EH (cell line): ENCODE measurements at regions not wholly inside any gene's neighbourhood (a gene's known extent, or its start where the extent isn't known, plus 50 kb on each side); places are given as distances from the start of the nearest gene placed in this dataset.
"Not testable (repeated sequence)": the region's sequence is repeated elsewhere in the genome, so short reads cannot be mapped to it uniquely, and the experiment has no call there.

Source experiments
- DNase-seq: peaks from one replicate; pipeline ENCODE4 v3.0.0-alpha.2; 2015; ENCODE audit warnings: low read depth

DNA sequence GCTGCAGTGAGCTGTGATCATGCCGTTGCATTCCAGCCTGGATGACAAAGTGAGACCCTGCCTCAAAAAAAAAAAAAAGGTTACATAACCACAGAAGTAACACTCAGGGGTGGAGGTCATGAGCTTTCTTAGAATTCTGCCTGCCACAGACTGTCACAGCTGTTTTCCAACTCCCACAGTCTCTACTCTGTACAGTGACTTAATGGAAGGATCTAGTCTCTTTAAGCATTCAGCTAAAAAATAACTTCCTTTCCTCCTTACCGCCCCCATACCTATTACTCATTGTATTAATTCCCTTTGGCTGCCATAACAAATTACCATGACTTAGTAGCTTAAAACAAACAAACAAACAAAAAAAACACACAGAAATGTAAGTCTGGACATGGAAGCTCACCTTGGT, 99.6 kb upstream of the UBE2E1 start:
- peak; percentile 15 for DNase-seq

DNA sequence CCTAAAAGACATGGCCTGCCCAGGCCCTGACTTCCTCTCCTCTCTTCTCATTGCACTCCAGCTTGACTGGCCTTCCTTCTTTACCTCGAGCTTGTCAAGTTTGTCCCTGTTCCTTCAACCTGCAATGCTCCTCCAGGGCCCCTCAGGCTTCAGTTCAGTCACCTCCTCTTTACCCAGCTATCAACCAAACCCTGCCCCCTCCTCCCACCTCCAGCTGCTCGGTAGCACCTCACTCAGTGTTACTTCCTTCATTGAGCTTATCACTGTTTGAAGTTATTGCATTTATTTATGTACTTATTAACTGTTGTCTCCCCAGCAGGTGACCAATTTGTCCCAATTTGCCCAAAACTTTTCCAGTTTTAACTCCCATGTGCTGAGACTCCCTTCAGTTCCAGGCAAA, 95.8 kb upstream of the UBE2E1 start:
- no peak for DNase-seq

GRCh38 chr3:23710555-23710954, 95.2 kb upstream of the UBE2E1 start:
- peak; percentile 77 for DNase-seq

GRCh38 chr3:23711916-23712494, 93.8 kb upstream of the UBE2E1 start:
- no peak for DNase-seq

GRCh38 chr3:23712656-23713559, 92.8 kb upstream of the UBE2E1 start:
- DNase-seq, result peak; percentile 97

- DNase-seq, result peak; percentile 64
Measured at GRCh38 chr3:23713641-23714040, 92.1 kb upstream of the UBE2E1 start.

GRCh38 chr3:23720059-23720458, 85.7 kb upstream of the UBE2E1 start:
- DNase-seq, result no peak

GRCh38 chr3:23720885-23721284, 84.9 kb upstream of the UBE2E1 start:
- DNase-seq, result no peak

GRCh38 chr3:23723141-23723540, 82.6 kb upstream of the UBE2E1 start:
- no peak for DNase-seq

DNA sequence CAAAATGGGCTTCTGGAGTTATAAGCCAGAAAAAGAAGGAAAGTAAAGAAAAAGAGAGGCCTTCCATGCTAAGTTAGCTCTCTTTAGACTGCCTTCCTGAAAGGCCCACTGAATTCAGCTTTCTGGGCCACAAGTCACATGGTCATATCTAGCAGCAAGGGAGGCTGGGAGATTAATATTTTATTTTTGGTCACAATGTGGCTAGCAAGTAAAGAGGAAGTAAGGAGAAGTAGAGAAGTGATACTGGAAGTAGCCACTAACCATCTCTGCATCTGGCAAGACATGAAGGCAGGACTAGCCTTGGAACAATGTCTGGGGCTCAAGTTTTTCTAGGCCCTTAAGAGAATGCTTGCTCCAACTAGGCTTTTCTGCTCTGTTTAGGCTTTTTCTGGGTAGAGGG, 81.8 kb upstream of the UBE2E1 start:
- no peak for DNase-seq

DNA sequence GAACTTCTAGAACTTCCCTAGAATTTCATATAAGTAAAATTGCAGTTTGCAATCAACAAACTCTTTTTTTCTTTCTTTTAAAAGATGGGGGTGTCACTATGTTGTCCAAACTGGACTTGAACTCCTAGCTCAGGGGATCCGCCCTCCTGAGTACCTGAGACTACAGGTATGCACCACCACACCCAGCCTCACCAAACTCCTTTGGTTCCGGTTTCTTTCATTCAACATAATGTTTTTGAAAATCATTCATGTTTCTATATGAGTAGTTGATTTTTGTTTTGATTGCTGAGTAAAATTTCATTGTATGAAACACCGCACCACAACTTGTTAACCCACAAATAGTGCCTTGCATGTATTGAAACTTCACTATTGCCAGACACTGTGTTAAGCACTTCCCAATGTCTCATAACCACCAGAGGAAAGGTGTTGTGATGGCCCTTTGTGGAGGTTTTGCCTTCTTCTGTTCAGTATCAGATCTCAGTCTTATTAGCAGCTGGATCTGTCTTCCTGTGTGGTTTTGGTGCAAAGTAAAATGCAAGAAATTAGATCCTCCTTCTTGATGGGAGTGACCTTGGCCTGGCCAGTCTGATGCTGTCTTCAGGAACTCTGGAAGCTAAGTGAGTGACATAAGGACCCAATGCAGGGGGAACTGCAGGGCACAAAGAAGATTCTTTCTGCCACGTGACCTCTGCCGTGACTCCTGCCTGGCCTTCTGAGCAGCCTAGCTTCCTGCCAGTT, 78.8 kb upstream of the UBE2E1 start:
- DNase-seq, result peak; percentile 23

DNA sequence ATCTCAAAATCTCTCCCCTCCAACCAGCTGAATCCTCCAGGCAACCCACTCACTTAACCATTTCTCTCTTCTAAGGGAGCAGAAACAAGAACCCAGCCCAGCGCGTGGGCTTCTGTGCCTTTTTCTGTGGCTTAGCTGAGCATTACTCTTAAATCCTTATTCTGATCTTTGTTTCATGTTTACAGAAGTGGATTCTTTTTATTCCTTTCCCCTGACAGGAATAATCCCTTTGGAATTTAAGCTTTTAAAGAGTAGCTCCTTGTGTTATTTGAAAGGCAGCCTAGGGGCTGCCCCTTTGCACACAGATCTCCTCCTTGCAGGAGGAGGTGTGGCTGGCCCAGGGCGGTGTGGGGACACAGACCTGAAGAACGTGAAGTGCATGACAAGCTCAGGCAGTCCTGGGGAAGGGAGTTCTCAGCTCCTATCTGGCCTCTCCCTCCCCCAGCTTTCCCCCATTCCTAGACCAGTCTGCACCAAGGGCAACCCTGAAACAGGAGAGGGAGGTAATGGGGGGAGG, 77.1 kb upstream of the UBE2E1 start:
- DNase-seq, result peak; percentile 74

GRCh38 chr3:23729362-23729761, 76.4 kb upstream of the UBE2E1 start:
- DNase-seq, result not testable (repeated sequence)

- no peak for DNase-seq
Measured at GRCh38 chr3:23734481-23734880, 71.3 kb upstream of the UBE2E1 start.

GRCh38 chr3:23735062-23735461, 70.7 kb upstream of the UBE2E1 start:
- DNase-seq, result no peak

- DNase-seq, result no peak
Measured at GRCh38 chr3:23735535-23736326, 70.0 kb upstream of the UBE2E1 start.

- peak; percentile 25 for DNase-seq
Measured at GRCh38 chr3:23738944-23739343, 66.8 kb upstream of the UBE2E1 start.

DNA sequence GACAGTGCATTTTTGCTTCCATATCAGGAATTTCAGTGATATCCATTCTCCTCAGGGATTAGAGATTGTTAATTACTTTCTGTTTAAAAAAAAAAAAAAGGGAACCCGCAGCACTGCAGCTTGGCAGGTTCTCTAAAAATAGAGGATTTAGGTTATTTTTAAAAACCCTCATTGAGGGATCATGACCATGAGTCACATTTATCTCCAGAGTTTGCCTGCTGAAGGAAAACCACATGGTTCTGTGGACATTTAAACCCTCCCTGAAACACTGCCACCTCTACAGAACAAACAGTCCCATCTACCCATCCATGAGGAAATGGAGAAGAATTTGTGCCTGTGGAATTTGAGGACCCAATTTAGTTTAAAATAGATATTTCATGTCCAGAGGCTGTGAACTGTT, 66.2 kb upstream of the UBE2E1 start:
- peak; percentile 91 for DNase-seq

GRCh38 chr3:23740517-23740965, 65.2 kb upstream of the UBE2E1 start:
- peak; percentile 34 for DNase-seq

DNA sequence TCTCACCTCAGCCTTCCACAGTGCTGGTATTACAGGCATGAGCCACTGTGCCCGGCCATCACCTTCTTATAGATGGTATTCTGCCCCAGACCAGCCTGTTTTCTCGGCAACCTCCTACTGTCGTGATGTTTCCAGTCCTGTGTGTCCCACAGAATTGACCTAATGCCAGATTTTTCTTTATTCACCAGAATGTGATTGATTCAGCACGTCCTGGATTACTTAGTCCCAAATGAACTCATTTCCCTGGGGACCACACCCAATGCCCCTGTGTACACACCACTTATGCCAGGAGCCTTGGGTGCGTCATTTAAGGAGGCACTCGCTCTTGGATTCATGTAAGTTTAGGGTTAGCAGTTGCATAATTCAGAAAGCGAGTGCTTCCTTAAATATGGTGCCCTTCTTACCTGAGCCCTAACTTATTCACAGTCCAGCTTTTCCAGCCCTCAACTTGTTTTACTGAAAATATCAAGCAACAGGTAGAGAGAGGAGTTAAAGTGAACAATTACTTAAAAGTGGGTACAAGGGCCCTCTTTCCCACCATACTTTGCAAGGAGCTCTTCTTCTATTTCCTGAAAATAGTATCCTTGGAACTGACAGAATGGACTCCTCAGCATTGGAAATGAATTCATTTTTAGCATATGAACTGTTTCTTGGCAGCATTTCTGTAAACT, 64.6 kb upstream of the UBE2E1 start:
- no peak for DNase-seq

DNA sequence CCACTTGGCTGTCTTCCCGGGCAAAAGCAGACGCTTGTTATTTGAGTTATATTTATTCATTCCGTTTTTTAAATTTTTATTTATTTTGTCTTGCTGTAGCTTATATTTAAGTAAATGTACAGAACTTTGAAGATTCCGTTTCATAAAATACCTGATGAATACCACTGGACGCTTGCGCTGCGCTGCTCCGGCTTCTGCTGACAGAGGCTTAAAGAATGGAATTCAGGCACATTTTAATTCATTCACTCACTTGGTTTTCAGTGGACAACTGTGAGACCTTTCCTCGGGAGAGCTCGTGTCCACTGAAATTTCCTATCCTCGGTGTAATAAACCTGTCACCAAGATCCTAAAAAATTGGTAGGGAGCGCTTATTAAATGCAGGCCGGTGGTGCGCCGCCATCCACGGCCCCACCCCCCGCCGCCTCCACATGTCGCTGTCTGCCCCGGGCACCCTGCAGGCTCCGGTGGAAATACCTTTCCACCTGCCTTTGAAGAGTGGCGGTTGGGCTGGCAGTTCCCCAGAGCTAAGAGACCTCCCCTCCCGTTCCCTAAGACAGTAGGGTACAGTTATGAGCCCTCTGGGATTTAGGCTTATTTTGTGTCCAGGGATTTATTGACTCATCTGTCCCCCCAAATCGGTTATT, 62.5 kb upstream of the UBE2E1 start:
- DNase-seq, result no peak
